SK-N-SH treated with all-trans-retinoic acid at 6 μM for 48 hours (cell line): ENCODE measurements at regions not wholly inside any gene's neighbourhood (a gene's known extent, or its start where the extent isn't known, plus 50 kb on each side); places are given as distances from the start of the nearest gene placed in this dataset.

ENCODE experiments used
- ATAC-seq: fragments of 200-7000 bp; cut with Tn5 transposase; 3 replicates; pipeline ENCODE4 v1.9.1; 2020; ENCODE audit warnings: mild to moderate bottlenecking, moderate library complexity
- ARNTL ChIP-seq: fragments of 450-650 bp; formaldehyde crosslinking; IDR thresholded peaks from 2 replicates; pipeline ENCODE4 v1.5.0; 2020; ENCODE audit warnings: low read depth, mild to moderate bottlenecking, moderate library complexity, borderline replicate concordance
- CREB5 ChIP-seq: fragments of 250-450 bp; sonication (Bioruptor Pico); IDR thresholded peaks from 2 replicates; pipeline ENCODE4 v1.5.1; 2020; ENCODE audit warnings: low read depth, mild to moderate bottlenecking, moderate library complexity
- CSDC2 ChIP-seq: fragments of 250-450 bp; sonication (Bioruptor Pico); IDR thresholded peaks from 2 replicates; pipeline ENCODE4 v1.5.0; 2020; ENCODE audit warnings: mild to moderate bottlenecking, moderate library complexity
- CSRNP3 ChIP-seq: fragments of 250-450 bp; sonication (Bioruptor Pico); IDR thresholded peaks from 2 replicates; pipeline ENCODE4 v1.5.1; 2021; ENCODE audit warnings: mild to moderate bottlenecking, moderate library complexity
- ESRRG ChIP-seq: fragments of 250-450 bp; sonication (Bioruptor Pico); IDR thresholded peaks from 2 replicates; pipeline ENCODE4 v1.6.1; 2021; ENCODE audit warnings: mild to moderate bottlenecking
- GLIS3 ChIP-seq: fragments of 250-450 bp; sonication (Bioruptor Pico); IDR thresholded peaks from 2 replicates; pipeline ENCODE4 v1.5.0; 2020; ENCODE audit warnings: mild to moderate bottlenecking, moderate library complexity
- ISL1 ChIP-seq: fragments of 250-450 bp; sonication (Bioruptor Pico); IDR thresholded peaks from 2 replicates; pipeline ENCODE4 v2.1.2; 2022; ENCODE audit warnings: mild to moderate bottlenecking, moderate library complexity
- POU6F1 ChIP-seq: fragments of 250-450 bp; sonication (Bioruptor Pico); IDR thresholded peaks from 2 replicates; pipeline ENCODE4 v1.8.0; 2021; ENCODE audit warnings: low read depth, mild to moderate bottlenecking, moderate library complexity, borderline replicate concordance
- PPARA ChIP-seq: fragments of 250-450 bp; sonication (Bioruptor Pico); IDR thresholded peaks from 2 replicates; pipeline ENCODE4 v1.5.0; 2020; ENCODE audit warnings: mild to moderate bottlenecking, borderline replicate concordance
- RARB ChIP-seq: fragments of 250-450 bp; sonication (Bioruptor Pico); IDR thresholded peaks from 2 replicates; pipeline ENCODE4 v1.8.0; 2021; ENCODE audit warnings: mild to moderate bottlenecking, moderate library complexity
- SNAI2 ChIP-seq: fragments of 250-450 bp; sonication (Bioruptor Pico); IDR thresholded peaks from 2 replicates; pipeline ENCODE4 v1.5.0; 2020; ENCODE audit warnings: mild to moderate bottlenecking, moderate library complexity
- TCF4 ChIP-seq: fragments of 250-450 bp; sonication (Bioruptor Pico); IDR thresholded peaks from 2 replicates; pipeline ENCODE4 v1.8.0; 2021; ENCODE audit warnings: mild to moderate bottlenecking, moderate library complexity, borderline replicate concordance
- TOX ChIP-seq: fragments of 250-450 bp; sonication (Bioruptor Pico); IDR thresholded peaks from 2 replicates; pipeline ENCODE4 v1.8.0; 2021; ENCODE audit warnings: mild to moderate bottlenecking, moderate library complexity, borderline replicate concordance
- ZC3H10 ChIP-seq: fragments of 250-450 bp; sonication (Bioruptor Pico); IDR thresholded peaks from 2 replicates; pipeline ENCODE4 v1.5.1; 2021; ENCODE audit warnings: mild to moderate bottlenecking, moderate library complexity
- ZFP3 ChIP-seq: fragments of 250-450 bp; sonication (Bioruptor Pico); IDR thresholded peaks from 2 replicates; pipeline ENCODE4 v1.5.0; 2020; ENCODE audit warnings: mild to moderate bottlenecking, moderate library complexity
- ZFP30 ChIP-seq: fragments of 450-650 bp; formaldehyde crosslinking; IDR thresholded peaks from 2 replicates; pipeline ENCODE4 v1.5.0; 2022; ENCODE audit warnings: mild to moderate bottlenecking, moderate library complexity
- ZNF565 ChIP-seq: fragments of 450-650 bp; formaldehyde crosslinking; conservative IDR thresholded peaks from 2 replicates; pipeline ENCODE4 v1.5.0; 2020; ENCODE audit warnings: low read depth, mild to moderate bottlenecking, moderate library complexity
- ZNF70 ChIP-seq: fragments of 450-650 bp; formaldehyde crosslinking; IDR thresholded peaks from 2 replicates; pipeline ENCODE4 v1.5.0; 2020; ENCODE audit warnings: mild to moderate bottlenecking, moderate library complexity
- ZNF8 ChIP-seq: fragments of 450-650 bp; formaldehyde crosslinking; IDR thresholded peaks from 2 replicates; pipeline ENCODE4 v1.5.0; 2020; ENCODE audit warnings: mild to moderate bottlenecking, moderate library complexity
- TF ChIP-seq, protein P1 (sequence below): fragments of 250-450 bp; sonication (Bioruptor Pico); IDR thresholded peaks from 2 replicates; pipeline ENCODE4 v1.8.0; 2020; ENCODE audit warnings: mild to moderate bottlenecking, moderate library complexity, borderline replicate concordance
- TF ChIP-seq, protein P2 (sequence below): fragments of 250-450 bp; sonication (Bioruptor Pico); IDR thresholded peaks from 2 replicates; pipeline ENCODE4 v1.5.0; 2020; ENCODE audit warnings: mild to moderate bottlenecking, moderate library complexity

GRCh38 chr9:18012170-18012569 is 433.3 kb downstream of the SH3GL2 start:
- TF ChIP-seq POU6F1 (CRISPR knock-in tag): no peak
- no peak for TF ChIP-seq CSRNP3
- TF ChIP-seq CSDC2 (CRISPR knock-in tag): no peak
- no peak for TF ChIP-seq RARB
- TF ChIP-seq, protein P1, sequence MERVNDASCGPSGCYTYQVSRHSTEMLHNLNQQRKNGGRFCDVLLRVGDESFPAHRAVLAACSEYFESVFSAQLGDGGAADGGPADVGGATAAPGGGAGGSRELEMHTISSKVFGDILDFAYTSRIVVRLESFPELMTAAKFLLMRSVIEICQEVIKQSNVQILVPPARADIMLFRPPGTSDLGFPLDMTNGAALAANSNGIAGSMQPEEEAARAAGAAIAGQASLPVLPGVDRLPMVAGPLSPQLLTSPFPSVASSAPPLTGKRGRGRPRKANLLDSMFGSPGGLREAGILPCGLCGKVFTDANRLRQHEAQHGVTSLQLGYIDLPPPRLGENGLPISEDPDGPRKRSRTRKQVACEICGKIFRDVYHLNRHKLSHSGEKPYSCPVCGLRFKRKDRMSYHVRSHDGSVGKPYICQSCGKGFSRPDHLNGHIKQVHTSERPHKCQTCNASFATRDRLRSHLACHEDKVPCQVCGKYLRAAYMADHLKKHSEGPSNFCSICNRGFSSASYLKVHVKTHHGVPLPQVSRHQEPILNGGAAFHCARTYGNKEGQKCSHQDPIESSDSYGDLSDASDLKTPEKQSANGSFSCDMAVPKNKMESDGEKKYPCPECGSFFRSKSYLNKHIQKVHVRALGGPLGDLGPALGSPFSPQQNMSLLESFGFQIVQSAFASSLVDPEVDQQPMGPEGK: no peak
- TF ChIP-seq TCF4 (CRISPR knock-in tag): no peak
- TF ChIP-seq ZNF8 (CRISPR knock-in tag): no peak
- no peak for TF ChIP-seq ESRRG (CRISPR knock-in tag)
- no peak for TF ChIP-seq CREB5 (CRISPR knock-in tag)
- no peak for TF ChIP-seq ZFP3 (CRISPR knock-in tag)
- no peak for TF ChIP-seq ZFP30 (CRISPR knock-in tag)
- TF ChIP-seq GLIS3 (CRISPR knock-in tag): no peak
- no peak for ATAC-seq

GRCh38 chr9:18014556-18014955 is 435.7 kb downstream of the SH3GL2 start:
- no peak for TF ChIP-seq CSDC2 (CRISPR knock-in tag)
- no peak for TF ChIP-seq ZNF8 (CRISPR knock-in tag)
- TF ChIP-seq ZFP30 (CRISPR knock-in tag): no peak
- TF ChIP-seq, protein P1: no peak
- no peak for TF ChIP-seq ZC3H10 (CRISPR knock-in tag)
- no peak for TF ChIP-seq ZNF565 (CRISPR knock-in tag)
- TF ChIP-seq CSRNP3: no peak
- no peak for TF ChIP-seq POU6F1 (CRISPR knock-in tag)
- TF ChIP-seq ISL1 (CRISPR knock-in tag): no peak
- TF ChIP-seq GLIS3 (CRISPR knock-in tag): no peak
- TF ChIP-seq ZFP3 (CRISPR knock-in tag): no peak
- no peak for TF ChIP-seq RARB
- TF ChIP-seq TCF4 (CRISPR knock-in tag): no peak
- ATAC-seq: no peak

DNA sequence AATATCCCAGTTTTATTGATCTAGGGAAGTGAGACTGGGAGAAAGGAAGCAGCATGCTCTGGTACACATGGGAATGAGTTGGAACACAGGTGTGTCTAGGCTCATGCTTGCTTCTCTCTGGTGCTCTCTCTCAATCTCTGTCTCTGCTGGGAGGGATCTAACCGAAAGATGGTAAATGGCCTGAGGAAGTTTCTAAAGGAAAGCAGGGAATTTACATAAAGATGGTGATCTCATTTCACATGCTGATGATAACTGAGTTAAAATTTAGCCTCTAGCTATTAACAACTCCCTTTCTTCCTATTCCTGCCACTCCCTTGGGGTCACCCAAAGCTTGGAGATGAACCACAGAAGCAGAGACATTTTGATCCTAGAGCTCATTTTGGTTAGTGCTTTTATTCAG is 436.2 kb downstream of the SH3GL2 start:
- no peak for ATAC-seq
- TF ChIP-seq ZFP30 (CRISPR knock-in tag) (no peak), GLIS3 (CRISPR knock-in tag) (no peak), TOX (CRISPR knock-in tag) (no peak), ESRRG (CRISPR knock-in tag) (no peak), CSDC2 (CRISPR knock-in tag) (no peak), SNAI2 (CRISPR knock-in tag) (no peak), PPARA (CRISPR knock-in tag) (no peak), ZFP3 (CRISPR knock-in tag) (no peak), ZNF565 (CRISPR knock-in tag) (no peak), ARNTL (no peak), ZC3H10 (CRISPR knock-in tag) (no peak), CSRNP3 (no peak), ZNF70 (CRISPR knock-in tag) (no peak)
- TF ChIP-seq, protein P2, sequence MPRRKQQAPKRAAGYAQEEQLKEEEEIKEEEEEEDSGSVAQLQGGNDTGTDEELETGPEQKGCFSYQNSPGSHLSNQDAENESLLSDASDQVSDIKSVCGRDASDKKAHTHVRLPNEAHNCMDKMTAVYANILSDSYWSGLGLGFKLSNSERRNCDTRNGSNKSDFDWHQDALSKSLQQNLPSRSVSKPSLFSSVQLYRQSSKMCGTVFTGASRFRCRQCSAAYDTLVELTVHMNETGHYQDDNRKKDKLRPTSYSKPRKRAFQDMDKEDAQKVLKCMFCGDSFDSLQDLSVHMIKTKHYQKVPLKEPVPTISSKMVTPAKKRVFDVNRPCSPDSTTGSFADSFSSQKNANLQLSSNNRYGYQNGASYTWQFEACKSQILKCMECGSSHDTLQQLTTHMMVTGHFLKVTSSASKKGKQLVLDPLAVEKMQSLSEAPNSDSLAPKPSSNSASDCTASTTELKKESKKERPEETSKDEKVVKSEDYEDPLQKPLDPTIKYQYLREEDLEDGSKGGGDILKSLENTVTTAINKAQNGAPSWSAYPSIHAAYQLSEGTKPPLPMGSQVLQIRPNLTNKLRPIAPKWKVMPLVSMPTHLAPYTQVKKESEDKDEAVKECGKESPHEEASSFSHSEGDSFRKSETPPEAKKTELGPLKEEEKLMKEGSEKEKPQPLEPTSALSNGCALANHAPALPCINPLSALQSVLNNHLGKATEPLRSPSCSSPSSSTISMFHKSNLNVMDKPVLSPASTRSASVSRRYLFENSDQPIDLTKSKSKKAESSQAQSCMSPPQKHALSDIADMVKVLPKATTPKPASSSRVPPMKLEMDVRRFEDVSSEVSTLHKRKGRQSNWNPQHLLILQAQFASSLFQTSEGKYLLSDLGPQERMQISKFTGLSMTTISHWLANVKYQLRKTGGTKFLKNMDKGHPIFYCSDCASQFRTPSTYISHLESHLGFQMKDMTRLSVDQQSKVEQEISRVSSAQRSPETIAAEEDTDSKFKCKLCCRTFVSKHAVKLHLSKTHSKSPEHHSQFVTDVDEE (CRISPR knock-in tag): no peak
